Smooth muscle cell (in vitro differentiated cells): ENCODE measurements at regions not wholly inside any gene's neighbourhood (a gene's known extent, or its start where the extent isn't known, plus 50 kb on each side); places are given as distances from the start of the nearest gene placed in this dataset.

ENCODE experiments used
- DNase-seq: peaks from one replicate; lab custom pipeline; 2025; ENCODE audit not compliant: unreplicated experiment; lab: John Stamatoyannopoulos, UW
- H2AFZ ChIP-seq: fragments of 200-600 bp; sonication (generic); 2 replicates; pipeline ENCODE4 v1.6.0; 2016; ENCODE audit warnings: antibody characterized with exemption, low read depth, mild to moderate bottlenecking
- H3F3A ChIP-seq: fragments of 200-600 bp; sonication (generic); 2 replicates; pipeline ENCODE4 v1.6.0; 2017; ENCODE audit warnings: antibody characterized with exemption, low read depth
- H3K27ac ChIP-seq: fragments of 200-600 bp; sonication (generic); 2 replicates; pipeline ENCODE4 v1.5.1; 2016; ENCODE audit warnings: low read depth, mild to moderate bottlenecking
- H3K27me3 ChIP-seq: fragments of 200-600 bp; sonication (generic); 2 replicates; pipeline ENCODE4 v1.6.1; 2016; ENCODE audit warnings: low read depth, mild to moderate bottlenecking
- H3K36me3 ChIP-seq: fragments of 200-600 bp; sonication (generic); 2 replicates; pipeline ENCODE4 v1.5.1; 2016; ENCODE audit warnings: low read depth
- H3K4me1 ChIP-seq: fragments of 200-600 bp; sonication (generic); 2 replicates; pipeline ENCODE4 v1.5.1; 2016; ENCODE audit warnings: low read depth
- H3K4me2 ChIP-seq: fragments of 200-600 bp; sonication (generic); 2 replicates; pipeline ENCODE4 v1.6.0; 2016; ENCODE audit warnings: mild to moderate bottlenecking
- H3K4me3 ChIP-seq: fragments of 200-600 bp; sonication (generic); 2 replicates; pipeline ENCODE4 v1.5.1; 2016; ENCODE audit warnings: mild to moderate bottlenecking
- H3K79me2 ChIP-seq: fragments of 200-600 bp; sonication (generic); 2 replicates; pipeline ENCODE4 v1.6.0; 2016; ENCODE audit warnings: low read depth, mild to moderate bottlenecking
- H3K9ac ChIP-seq: fragments of 200-600 bp; sonication (generic); 2 replicates; pipeline ENCODE4 v1.6.0; 2016; ENCODE audit warnings: low read depth
- H3K9me3 ChIP-seq: fragments of 200-600 bp; sonication (generic); replicated peaks from 2 replicates; pipeline ENCODE4 v1.5.1; 2016; ENCODE audit warnings: low read depth
- H4K20me1 ChIP-seq: fragments of 200-600 bp; sonication (generic); 2 replicates; pipeline ENCODE4 v1.6.0; 2016; ENCODE audit warnings: low read depth
- CTCF ChIP-seq: fragments of 200-600 bp; sonication (generic); IDR thresholded peaks from 2 replicates; pipeline ENCODE4 v1.5.1; 2017; ENCODE audit warnings: borderline replicate concordance, mild to moderate bottlenecking, antibody characterized with exemption; ENCODE audit not compliant: insufficient read depth, poor library complexity, severe bottlenecking
- WGBS: methylation state at CpG from one replicate; pipeline ENCODE4 v1.1.7; 2016; ENCODE audit warnings: low lambda C conversion rate; 5-methylcytosine and 5-hydroxymethylcytosine counted together

GRCh38 chr18:38619129-38619528 lies 1053.5 kb upstream of the CELF4 start:
- no peaks in the 10 kb centered on the region for H3K36me3 ChIP-seq
- TF ChIP-seq CTCF = no peak
- H3K4me1 ChIP-seq = no peaks in the 10 kb centered on the region

GRCh38 chr18:38616306-38616705 lies 1050.7 kb upstream of the CELF4 start:
- Histone ChIP-seq H4K20me1 (no peaks in the 10 kb centered on the region), H3K9me3 (no peaks in the 10 kb centered on the region)

More at GRCh38 chr18:38619129-38619528, 1053.5 kb upstream of the CELF4 start:
- Histone ChIP-seq H3K27me3 (no peaks in the 10 kb centered on the region), H2AFZ (no peak overlapping the region), H4K20me1 (no peaks in the 10 kb centered on the region), H3K9me3 (no peaks in the 10 kb centered on the region), H3K27ac (no peak overlapping the region), H3K9ac (no peak overlapping the region), H3F3A (no peaks in the 10 kb centered on the region), H3K4me2 (no peak overlapping the region), H3K79me2 (no peaks in the 10 kb centered on the region), H3K4me3 (no peak overlapping the region)
- no peak for DNase-seq

GRCh38 chr18:38612904-38613303 lies 1047.3 kb upstream of the CELF4 start:
- Histone ChIP-seq H2AFZ (no peak overlapping the region), H3K27ac (no peak overlapping the region), H3K79me2 (no peaks in the 10 kb centered on the region), H3K27me3 (no peaks in the 10 kb centered on the region), H3K4me2 (no peak overlapping the region), H3K9me3 (no peaks in the 10 kb centered on the region), H3F3A (no peaks in the 10 kb centered on the region), H4K20me1 (no peaks in the 10 kb centered on the region), H3K4me1 (no peaks in the 10 kb centered on the region), H3K9ac (no peak overlapping the region), H3K36me3 (no peaks in the 10 kb centered on the region), H3K4me3 (no peak overlapping the region)
- TF ChIP-seq CTCF = no peak
- DNase-seq = no peak
- WGBS = 97% methylated on average over 2 of the region's 2 CpGs

More at GRCh38 chr18:38616306-38616705, 1050.7 kb upstream of the CELF4 start:
- H3K79me2 ChIP-seq = no peaks in the 10 kb centered on the region
- no peak for DNase-seq
- no peak overlapping the region for H3K4me3 ChIP-seq
- no peak for TF ChIP-seq CTCF
- H3K9ac ChIP-seq = no peak overlapping the region
- no peak overlapping the region for H3K4me2 ChIP-seq
- H3K27me3 ChIP-seq = no peaks in the 10 kb centered on the region
- no peak overlapping the region for H2AFZ ChIP-seq
- no peaks in the 10 kb centered on the region for H3F3A ChIP-seq
- H3K27ac ChIP-seq = no peak overlapping the region
- WGBS = 39% methylated on average over 4 of the region's 4 CpGs
- H3K36me3 ChIP-seq = no peaks in the 10 kb centered on the region
- no peaks in the 10 kb centered on the region for H3K4me1 ChIP-seq
